Ovary (tissue), 7 donors: ENCODE measurements at regions not wholly inside any gene's neighbourhood (a gene's known extent, or its start where the extent isn't known, plus 50 kb on each side); places are given as distances from the start of the nearest gene placed in this dataset.

Source experiments
- DNase-seq, 5 donors: peaks; one replicate each; pipeline ENCODE4 v3.0.0-alpha.2; 2019 to 2020
- H3K27ac ChIP-seq, 2 donors: fragments of 200-600 bp; one replicate each; pipeline versions ENCODE4 v1.5.1 to v1.8.0; 2019 to 2022
- H3K27me3 ChIP-seq: fragments of 200-600 bp; one replicate; pipeline ENCODE4 v1.8.0; 2022
- H3K36me3 ChIP-seq: fragments of 200-600 bp; sonication (generic); one replicate; pipeline ENCODE4 v1.5.1; 2019
- H3K4me1 ChIP-seq: one replicate; pipeline ENCODE4 v1.8.1; 2013; ENCODE audit warnings: mild to moderate bottlenecking, moderate library complexity; ENCODE audit not compliant: insufficient read depth
- H3K4me3 ChIP-seq: fragments of 200-600 bp; sonication (generic); one replicate; pipeline ENCODE4 v1.5.1; 2017
- H3K9me3 ChIP-seq, 2 donors: fragments of 200-600 bp in 1 of 2; sonication (generic) in 1 of 2; one replicate each; pipeline versions ENCODE4 v1.5.1 to v1.8.1; 2013 to 2019; ENCODE audit warnings: mild to moderate bottlenecking in 1 of 2, moderate library complexity in 1 of 2
- EP300 ChIP-seq: sonication (generic); formaldehyde crosslinking; IDR thresholded peaks from one replicate; pipeline ENCODE4 v1.6.1; 2017; ENCODE audit warnings: antibody characterized with exemption
- POLR2A ChIP-seq: fragments of 450-650 bp; IDR thresholded peaks from one replicate; pipeline ENCODE4 v1.6.1; 2017; ENCODE audit warnings: antibody characterized with exemption, mild to moderate bottlenecking, moderate library complexity
- WGBS, 3 donors: extraction: QIAGEN DNeasy Blood & Tissue Kit in 1 of 3; methylation state at CpG; one replicate each; pipeline versions ENCODE4 v1.1.5 to v1.1.7; 2013 to 2017; 5-methylcytosine and 5-hydroxymethylcytosine counted together
- intact Hi-C, 4 donors: fragments of 100-400 bp; cut with DNase I; formaldehyde crosslinking; loops; one replicate each; pipeline versions ENCODE4 v1.11.0 to v1.15.1; 2022 to 2023
- TF ChIP-seq, protein P1 (sequence below), 3 donors: fragments of 450-650 bp in 2 of 3; fragments of 200-600 bp in 1 of 3; IDR thresholded peaks; one replicate each; pipeline versions ENCODE4 v1.5.1 to v1.8.0; 2016 to 2022; ENCODE audit warnings: antibody characterized with exemption in 3 of 3, mild to moderate bottlenecking in 1 of 3
- donor health status: DM: no; HTN: no; CAD: no; lungs with moderate emphysema.
- donor health status: DM: no; HTN: no; CAD: no.
- donor health status: Bipolar disorder and iron deficiency.
- donor health status: DM: no; HTN: no; CAD: no.
- donor health status: DM: yes; HTN: yes; CAD: no.

DNA sequence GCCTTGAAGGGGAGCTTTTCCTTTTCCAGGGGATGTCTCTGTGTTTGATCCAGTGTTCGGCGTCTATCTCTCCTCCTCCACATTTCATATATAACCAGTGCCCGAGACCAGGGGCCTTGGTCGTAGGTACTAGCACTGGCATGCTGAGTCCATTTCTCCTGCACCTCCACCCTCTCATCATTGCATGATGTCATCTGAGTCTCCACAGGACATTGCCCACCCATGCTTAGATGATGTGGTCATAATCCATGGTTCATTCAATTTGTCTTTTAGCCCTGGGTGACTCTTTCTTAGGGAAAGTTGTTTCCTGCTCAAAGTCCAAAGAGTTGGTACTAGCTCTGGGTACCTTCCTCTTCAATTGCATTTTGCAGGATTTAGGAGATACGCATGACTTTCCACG, 328.1 kb downstream of the BCL11B start:
- WGBS, 3 donors: 63 to 75% (median 73%) methylated on average over 6 of the region's 6 CpGs
- Histone ChIP-seq H3K27ac (no peak overlapping the region), H3K9me3 (no peaks in the 10 kb centered on the region), H3K36me3 (no peaks in the 10 kb centered on the region), H3K4me1 (peaks cover 3% of the 10 kb centered on the region), H3K27me3 (no peaks in the 10 kb centered on the region), H3K4me3 (no peak overlapping the region)
- DNase-seq: no peak
- TF ChIP-seq EP300 (no peak), POLR2A (no peak)
- TF ChIP-seq, protein P1, sequence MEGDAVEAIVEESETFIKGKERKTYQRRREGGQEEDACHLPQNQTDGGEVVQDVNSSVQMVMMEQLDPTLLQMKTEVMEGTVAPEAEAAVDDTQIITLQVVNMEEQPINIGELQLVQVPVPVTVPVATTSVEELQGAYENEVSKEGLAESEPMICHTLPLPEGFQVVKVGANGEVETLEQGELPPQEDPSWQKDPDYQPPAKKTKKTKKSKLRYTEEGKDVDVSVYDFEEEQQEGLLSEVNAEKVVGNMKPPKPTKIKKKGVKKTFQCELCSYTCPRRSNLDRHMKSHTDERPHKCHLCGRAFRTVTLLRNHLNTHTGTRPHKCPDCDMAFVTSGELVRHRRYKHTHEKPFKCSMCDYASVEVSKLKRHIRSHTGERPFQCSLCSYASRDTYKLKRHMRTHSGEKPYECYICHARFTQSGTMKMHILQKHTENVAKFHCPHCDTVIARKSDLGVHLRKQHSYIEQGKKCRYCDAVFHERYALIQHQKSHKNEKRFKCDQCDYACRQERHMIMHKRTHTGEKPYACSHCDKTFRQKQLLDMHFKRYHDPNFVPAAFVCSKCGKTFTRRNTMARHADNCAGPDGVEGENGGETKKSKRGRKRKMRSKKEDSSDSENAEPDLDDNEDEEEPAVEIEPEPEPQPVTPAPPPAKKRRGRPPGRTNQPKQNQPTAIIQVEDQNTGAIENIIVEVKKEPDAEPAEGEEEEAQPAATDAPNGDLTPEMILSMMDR (IDR thresholded peaks at IDR 0.05): no peak
- intact Hi-C loops: no loop called here

DNA sequence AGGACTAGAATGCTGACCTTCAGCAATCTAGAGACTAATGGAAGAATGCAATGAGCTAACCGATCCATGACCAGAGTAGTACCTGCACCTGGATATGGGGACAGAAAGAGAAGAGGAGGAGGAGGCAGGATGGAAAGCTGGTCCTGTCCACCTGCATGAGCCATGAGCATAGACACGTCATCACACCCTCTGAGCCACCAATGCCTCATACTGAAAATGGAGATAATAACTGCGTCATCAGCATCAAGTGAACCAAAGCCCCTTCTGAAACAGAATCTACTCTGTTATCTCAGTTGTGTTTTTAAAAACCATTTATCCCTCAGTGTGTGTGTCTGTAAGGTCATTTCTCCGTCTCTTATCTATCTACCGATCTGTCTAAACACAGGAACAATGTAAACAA, 327.0 kb downstream of the BCL11B start:
- Histone ChIP-seq H3K27ac (no peak overlapping the region), H3K27me3 (no peaks in the 10 kb centered on the region), H3K4me1 (peaks cover 3% of the 10 kb centered on the region), H3K36me3 (no peaks in the 10 kb centered on the region), H3K9me3 (no peaks in the 10 kb centered on the region), H3K4me3 (no peak overlapping the region)
- 72 to 87% (median 76%) methylated on average over 5 of the region's 5 CpGs for WGBS, 3 donors
- intact Hi-C loops: no loop called here
- TF ChIP-seq, protein P1 (IDR thresholded peaks at IDR 0.05): no peak
- TF ChIP-seq EP300 (no peak), POLR2A (no peak)
- no peak for DNase-seq

DNA sequence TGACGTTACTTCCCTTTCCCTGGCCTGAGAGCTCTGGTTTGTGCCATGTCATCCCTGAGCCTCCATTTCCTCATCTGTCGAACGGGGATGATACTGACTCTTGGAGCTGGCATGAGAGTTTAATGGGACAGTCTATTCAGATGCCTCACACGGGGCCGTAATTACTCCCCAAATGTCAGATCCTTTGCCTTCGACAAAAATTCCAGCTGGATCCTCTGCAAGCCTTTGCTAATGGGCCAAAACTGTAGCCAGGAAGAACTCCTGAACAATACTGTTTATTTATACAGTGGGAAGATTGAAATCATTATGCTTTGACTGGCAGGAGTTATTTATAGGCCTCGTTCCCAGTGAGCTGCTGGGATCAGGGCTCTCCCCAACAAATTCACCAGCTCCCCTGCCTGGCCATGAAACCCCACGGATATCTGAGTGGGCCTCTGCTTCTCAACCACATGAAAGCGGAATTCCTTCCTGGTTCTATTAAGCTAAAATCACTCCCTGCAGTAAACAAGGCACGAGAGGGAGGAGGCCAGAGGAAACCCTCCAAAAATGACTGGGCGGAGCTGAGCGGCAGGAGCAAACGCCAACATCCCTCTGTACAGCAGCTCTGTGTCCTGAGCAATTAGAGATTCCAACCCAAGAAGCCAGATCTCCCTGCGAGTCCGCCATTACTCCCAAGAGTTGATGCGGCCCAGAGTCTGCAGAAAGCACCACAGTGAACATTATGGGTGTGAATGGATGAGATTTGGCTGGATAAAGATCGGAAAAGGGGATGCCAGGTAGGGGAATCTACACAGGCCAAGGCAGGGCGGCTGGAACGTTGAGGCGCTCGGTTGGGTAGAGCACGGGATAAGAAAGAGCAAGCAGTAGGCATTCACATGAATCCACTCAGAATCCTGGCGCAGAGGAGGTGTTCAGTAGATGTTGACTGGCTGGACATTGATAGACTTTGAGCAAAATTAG, 326.1 kb downstream of the BCL11B start:
- 45 to 53% (median 48%) methylated on average over 23 of the region's 23 CpGs for WGBS, 3 donors
- peak in 1 of 5 donors; percentile 18 for DNase-seq
- intact Hi-C loops: no loop called here
- H3K27me3 ChIP-seq: no peaks in the 10 kb centered on the region
- H3K4me3 ChIP-seq: no peak overlapping the region
- H3K4me1 ChIP-seq: peaks cover 3% of the 10 kb centered on the region
- no peaks in the 10 kb centered on the region for H3K36me3 ChIP-seq
- no peaks in the 10 kb centered on the region for H3K9me3 ChIP-seq
- TF ChIP-seq EP300 (no peak), POLR2A (no peak)
- TF ChIP-seq, protein P1 (IDR thresholded peaks at IDR 0.05): no peak
- peak overlapping the region in 1 of 2 donors; percentile 34 for H3K27ac ChIP-seq

DNA sequence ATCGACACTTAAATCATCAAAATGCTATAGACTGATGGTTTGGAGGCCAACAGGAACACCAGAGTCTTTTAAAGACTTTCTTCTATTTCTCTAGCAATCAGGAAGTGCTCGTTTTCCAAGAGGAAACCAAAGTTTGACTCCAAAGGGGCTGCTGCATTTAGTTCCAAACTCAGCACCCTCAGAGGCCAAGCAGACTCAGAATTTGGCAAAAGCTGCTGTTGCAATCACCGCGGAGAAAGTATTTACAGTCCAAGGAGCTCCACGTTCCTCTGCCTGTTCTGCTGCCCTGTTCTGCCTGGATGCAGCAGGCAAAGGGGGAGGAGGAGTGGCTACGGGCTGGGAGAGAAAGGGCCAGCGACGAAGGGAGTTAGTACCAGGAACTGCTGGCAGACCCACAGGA, 325.1 kb downstream of the BCL11B start:
- H3K4me3 ChIP-seq: no peak overlapping the region
- peaks cover 3% of the 10 kb centered on the region for H3K4me1 ChIP-seq
- H3K36me3 ChIP-seq: no peaks in the 10 kb centered on the region
- TF ChIP-seq EP300: no peak
- TF ChIP-seq, protein P1 (IDR thresholded peaks at IDR 0.05): no peak
- TF ChIP-seq POLR2A: no peak
- H3K27me3 ChIP-seq: no peaks in the 10 kb centered on the region
- intact Hi-C loops: no loop called here
- peak overlapping the region in 1 of 2 donors; percentile 13 for H3K27ac ChIP-seq
- H3K9me3 ChIP-seq: no peaks in the 10 kb centered on the region
- DNase-seq: peak in 4 of 5 donors; percentile 32 to 63 (median 50)
- 14 to 17% (median 15%) methylated on average over 8 of the region's 8 CpGs for WGBS, 3 donors
